ENCODE measurements at regions not wholly inside any gene's neighbourhood (a gene's known extent, or its start where the extent isn't known, plus 50 kb on each side); places are given as distances from the start of the nearest gene placed in this dataset.
"Not testable (repeated sequence)": the region's sequence is repeated elsewhere in the genome, so short reads cannot be mapped to it uniquely, and the experiment has no call there.

GRCh38 chr3:163555918-163556317 lies 1522.4 kb downstream of the SI start:
- no peak for DNase-seq
- H3K27ac ChIP-seq: no peak overlapping the region
- H3K9me3 ChIP-seq: no peaks in the 10 kb centered on the region
- no peaks in the 10 kb centered on the region for H3K4me1 ChIP-seq
- no peaks in the 10 kb centered on the region for H3K27me3 ChIP-seq
- H3K4me3 ChIP-seq: no peak overlapping the region
- no peak for ATAC-seq
- H3K36me3 ChIP-seq: no peaks in the 10 kb centered on the region
- no peak for TF ChIP-seq CTCF (IDR thresholded peaks at IDR 0.05)
- intact Hi-C loops (cut with DNase I): no loop called here

- DNase-seq (peak; percentile 29), ATAC-seq (no peak)
- no peaks in the 10 kb centered on the region for H3K36me3 ChIP-seq
- H3K4me1 ChIP-seq: no peaks in the 10 kb centered on the region
- H3K9me3 ChIP-seq: no peaks in the 10 kb centered on the region
- no peaks in the 10 kb centered on the region for H3K27me3 ChIP-seq
- H3K4me3 ChIP-seq: no peak overlapping the region
- no peak for TF ChIP-seq CTCF (IDR thresholded peaks at IDR 0.05)
- intact Hi-C loops (cut with DNase I): no loop called here
- H3K27ac ChIP-seq: no peak overlapping the region
Measured at GRCh38 chr3:163552659-163552966, 1525.7 kb downstream of the SI start.

- H3K36me3 ChIP-seq; ATAC-seq; H3K4me3 ChIP-seq; H3K9me3 ChIP-seq; H3K4me1 ChIP-seq; intact Hi-C loops (cut with DNase I); H3K27ac ChIP-seq; H3K27me3 ChIP-seq: not testable (repeated sequence)
- DNase-seq: peak; percentile 44
Measured at GRCh38 chr3:163551915-163552658, 1526.2 kb downstream of the SI start.

- DNase-seq (no peak), ATAC-seq (no peak)
- intact Hi-C loops (cut with DNase I): no loop called here
- Histone ChIP-seq H3K27me3 (no peaks in the 10 kb centered on the region), H3K4me3 (no peak overlapping the region), H3K9me3 (no peaks in the 10 kb centered on the region), H3K36me3 (no peaks in the 10 kb centered on the region), H3K27ac (no peak overlapping the region), H3K4me1 (no peaks in the 10 kb centered on the region)
- no peak for TF ChIP-seq CTCF (IDR thresholded peaks at IDR 0.05)
Measured at GRCh38 chr3:163548015-163548414, 1530.3 kb downstream of the SI start.

GRCh38 chr3:163547014-163547685 lies 1531.1 kb downstream of the SI start:
- intact Hi-C loops (cut with DNase I): no loop called here

More at GRCh38 chr3:163547014-163547685, 1531.1 kb downstream of the SI start:
- no peak for TF ChIP-seq CTCF (IDR thresholded peaks at IDR 0.05)
- Histone ChIP-seq H3K36me3 (no peaks in the 10 kb centered on the region), H3K4me1 (no peaks in the 10 kb centered on the region), H3K27ac (no peak overlapping the region), H3K9me3 (no peaks in the 10 kb centered on the region), H3K4me3 (no peak overlapping the region), H3K27me3 (no peaks in the 10 kb centered on the region)
- DNase-seq: no peak
- ATAC-seq: no peak

Data from upper lobe of right lung (tissue), 1 donor.